ENCODE measurements at regions not wholly inside any gene's neighbourhood (a gene's known extent, or its start where the extent isn't known, plus 50 kb on each side); places are given as distances from the start of the nearest gene placed in this dataset.
"Not testable (repeated sequence)": the region's sequence is repeated elsewhere in the genome, so short reads cannot be mapped to it uniquely, and the experiment has no call there.

GRCh38 chr6:121020656-121021055, 313.6 kb downstream of the TBC1D32 start:
- no peak for DNase-seq

- no peak for DNase-seq
Measured at GRCh38 chr6:121008553-121008952, 325.7 kb downstream of the TBC1D32 start.

GRCh38 chr6:121006024-121006423, 328.3 kb downstream of the TBC1D32 start:
- DNase-seq: no peak

- no peak for DNase-seq
Measured at GRCh38 chr6:121000381-121000780, 333.9 kb downstream of the TBC1D32 start.

- DNase-seq: no peak
Measured at GRCh38 chr6:120996340-120996739, 337.9 kb downstream of the TBC1D32 start.

GRCh38 chr6:120994573-120994967, 339.7 kb downstream of the TBC1D32 start:
- no peak for DNase-seq

GRCh38 chr6:120993929-120994572, 340.2 kb downstream of the TBC1D32 start:
- DNase-seq: no peak

GRCh38 chr6:120992257-120992656, 342.0 kb downstream of the TBC1D32 start:
- no peak for DNase-seq

- DNase-seq: no peak
Measured at GRCh38 chr6:120990866-120991265, 343.4 kb downstream of the TBC1D32 start.

- DNase-seq: no peak
Measured at GRCh38 chr6:120981835-120982234, 352.4 kb downstream of the TBC1D32 start.

GRCh38 chr6:120966321-120966720, 368.0 kb downstream of the TBC1D32 start:
- DNase-seq: no peak

- DNase-seq: no peak
Measured at GRCh38 chr6:120965814-120966213, 368.5 kb downstream of the TBC1D32 start.

GRCh38 chr6:120960761-120961160, 373.5 kb downstream of the TBC1D32 start:
- DNase-seq: no peak

- no peak for DNase-seq
Measured at GRCh38 chr6:120954111-120954510, 380.2 kb downstream of the TBC1D32 start.

- DNase-seq: no peak
Measured at GRCh38 chr6:120951258-120951657, 383.0 kb downstream of the TBC1D32 start.

- DNase-seq: no peak
Measured at GRCh38 chr6:120947111-120947510, 387.2 kb downstream of the TBC1D32 start.

GRCh38 chr6:120945905-120946594, 388.2 kb downstream of the TBC1D32 start:
- DNase-seq: no peak

- DNase-seq: no peak
Measured at GRCh38 chr6:120938876-120939472, 395.3 kb downstream of the TBC1D32 start.

- no peak for DNase-seq
Measured at GRCh38 chr6:120938164-120938875, 396.0 kb downstream of the TBC1D32 start.

GRCh38 chr6:120935908-120936307, 398.4 kb downstream of the TBC1D32 start:
- DNase-seq: no peak

- no peak for DNase-seq
Measured at GRCh38 chr6:120935016-120935415, 399.3 kb downstream of the TBC1D32 start.

GRCh38 chr6:120931520-120932180, 402.6 kb downstream of the TBC1D32 start:
- not testable (repeated sequence) for DNase-seq

GRCh38 chr6:120930500-120930899, 403.8 kb downstream of the TBC1D32 start:
- not testable (repeated sequence) for DNase-seq

Data from NCI-H1105 (cell line).